ENCODE measurements at regions not wholly inside any gene's neighbourhood (a gene's known extent, or its start where the extent isn't known, plus 50 kb on each side); places are given as distances from the start of the nearest gene placed in this dataset.

- Histone ChIP-seq H3K36me3 (ENCODE audit: control insufficient read depth, insufficient read depth, low read length) (no peaks in the 10 kb centered on the region), H3K4me1 (ENCODE audit: control insufficient read depth, insufficient read depth, low read length) (no peaks in the 10 kb centered on the region), H3K9me3 (ENCODE audit: control insufficient read depth, insufficient read depth, low read depth, low read length) (no peaks in the 10 kb centered on the region), H3K27me3 (ENCODE audit: control insufficient read depth, insufficient read depth, low read length) (no peaks in the 10 kb centered on the region), H3K27ac (ENCODE audit: low read length) (no peak overlapping the region), H3K4me3 (ENCODE audit: low read depth in 2 of 2, low read length in 2 of 2) (no peak overlapping the region)
- no peak for DNase-seq (ENCODE audit: low read depth, low spot score)
- ATAC-seq = no peak
- in situ Hi-C loops (cut with HindIII; ENCODE audit: low pct_unique_long_range_greater_than_20kb, low sequenced_read_pairs) = no loop called here
- TF ChIP-seq TCF7L2 (IDR thresholded peaks at IDR 0.05; ENCODE audit: low read depth, low read length) (no peak), SIN3A (IDR thresholded peaks at IDR 0.05; ENCODE audit: borderline replicate concordance, insufficient read depth, low read depth, low read length) (no peak), POLR2AphosphoS5 (IDR thresholded peaks at IDR 0.05; ENCODE audit: low read depth, low read length) (no peak), CTCF (IDR thresholded peaks at IDR 0.05) (no peak)
- TF ChIP-seq, protein P1, sequence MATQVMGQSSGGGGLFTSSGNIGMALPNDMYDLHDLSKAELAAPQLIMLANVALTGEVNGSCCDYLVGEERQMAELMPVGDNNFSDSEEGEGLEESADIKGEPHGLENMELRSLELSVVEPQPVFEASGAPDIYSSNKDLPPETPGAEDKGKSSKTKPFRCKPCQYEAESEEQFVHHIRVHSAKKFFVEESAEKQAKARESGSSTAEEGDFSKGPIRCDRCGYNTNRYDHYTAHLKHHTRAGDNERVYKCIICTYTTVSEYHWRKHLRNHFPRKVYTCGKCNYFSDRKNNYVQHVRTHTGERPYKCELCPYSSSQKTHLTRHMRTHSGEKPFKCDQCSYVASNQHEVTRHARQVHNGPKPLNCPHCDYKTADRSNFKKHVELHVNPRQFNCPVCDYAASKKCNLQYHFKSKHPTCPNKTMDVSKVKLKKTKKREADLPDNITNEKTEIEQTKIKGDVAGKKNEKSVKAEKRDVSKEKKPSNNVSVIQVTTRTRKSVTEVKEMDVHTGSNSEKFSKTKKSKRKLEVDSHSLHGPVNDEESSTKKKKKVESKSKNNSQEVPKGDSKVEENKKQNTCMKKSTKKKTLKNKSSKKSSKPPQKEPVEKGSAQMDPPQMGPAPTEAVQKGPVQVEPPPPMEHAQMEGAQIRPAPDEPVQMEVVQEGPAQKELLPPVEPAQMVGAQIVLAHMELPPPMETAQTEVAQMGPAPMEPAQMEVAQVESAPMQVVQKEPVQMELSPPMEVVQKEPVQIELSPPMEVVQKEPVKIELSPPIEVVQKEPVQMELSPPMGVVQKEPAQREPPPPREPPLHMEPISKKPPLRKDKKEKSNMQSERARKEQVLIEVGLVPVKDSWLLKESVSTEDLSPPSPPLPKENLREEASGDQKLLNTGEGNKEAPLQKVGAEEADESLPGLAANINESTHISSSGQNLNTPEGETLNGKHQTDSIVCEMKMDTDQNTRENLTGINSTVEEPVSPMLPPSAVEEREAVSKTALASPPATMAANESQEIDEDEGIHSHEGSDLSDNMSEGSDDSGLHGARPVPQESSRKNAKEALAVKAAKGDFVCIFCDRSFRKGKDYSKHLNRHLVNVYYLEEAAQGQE (IDR thresholded peaks at IDR 0.05; ENCODE audit: insufficient read depth in 1 of 2, low read depth in 2 of 2, low read length in 1 of 2) = no peak
- intact Hi-C loops (cut with micrococcal nuclease; ENCODE audit: unreplicated experiment) = no loop called here
- no TSS peak for BruUV-seq (replicated peaks)
- ChIA-PET POLR2A (no interaction called here), CTCF (no interaction called here)
Measured at GRCh38 chr3:54032598-54032997, 89.8 kb upstream of the CACNA2D3 start.

- no peaks in the 10 kb centered on the region for H3K36me3 ChIP-seq (ENCODE audit: control insufficient read depth, insufficient read depth, low read length)
- H3K9me3 ChIP-seq (ENCODE audit: control insufficient read depth, insufficient read depth, low read depth, low read length) = no peaks in the 10 kb centered on the region
- ChIA-PET CTCF (no interaction called here), POLR2A (no interaction called here)
- no peak overlapping the region for H3K27ac ChIP-seq (ENCODE audit: low read length)
- no peak overlapping the region for H3K4me3 ChIP-seq (ENCODE audit: low read depth in 2 of 2, low read length in 2 of 2)
- no peaks in the 10 kb centered on the region for H3K4me1 ChIP-seq (ENCODE audit: control insufficient read depth, insufficient read depth, low read length)
- TF ChIP-seq TCF7L2 (IDR thresholded peaks at IDR 0.05; ENCODE audit: low read depth, low read length) (no peak), POLR2AphosphoS5 (IDR thresholded peaks at IDR 0.05; ENCODE audit: low read depth, low read length) (no peak), CTCF (IDR thresholded peaks at IDR 0.05) (no peak), SIN3A (IDR thresholded peaks at IDR 0.05; ENCODE audit: borderline replicate concordance, insufficient read depth, low read depth, low read length) (no peak)
- TF ChIP-seq, protein P1 (IDR thresholded peaks at IDR 0.05; ENCODE audit: insufficient read depth in 1 of 2, low read depth in 2 of 2, low read length in 1 of 2) = no peak
- DNase-seq (ENCODE audit: low read depth, low spot score) = no peak
- ATAC-seq = no peak
- intact Hi-C loops (cut with micrococcal nuclease; ENCODE audit: unreplicated experiment) = no loop called here
- BruUV-seq (replicated peaks) = no TSS peak
- in situ Hi-C loops (cut with HindIII; ENCODE audit: low pct_unique_long_range_greater_than_20kb, low sequenced_read_pairs) = no loop called here
- H3K27me3 ChIP-seq (ENCODE audit: control insufficient read depth, insufficient read depth, low read length) = no peaks in the 10 kb centered on the region
Measured at GRCh38 chr3:54028372-54028771, 94.0 kb upstream of the CACNA2D3 start.
